A549 (cell line): ENCODE measurements at regions not wholly inside any gene's neighbourhood (a gene's known extent, or its start where the extent isn't known, plus 50 kb on each side); places are given as distances from the start of the nearest gene placed in this dataset.

Source experiments
- CHD2 ChIP-seq: fragments of 150-350 bp; IDR thresholded peaks from 2 replicates; pipeline ENCODE4 v1.6.1; 2014; ENCODE audit warnings: low read length; ENCODE audit not compliant: partially characterized antibody
- CHD4 ChIP-seq: fragments of 200-600 bp; sonication (generic); IDR thresholded peaks from 2 replicates; pipeline ENCODE4 v1.6.1; 2016; ENCODE audit warnings: antibody characterized with exemption, mild to moderate bottlenecking, borderline replicate concordance
- HDAC2 ChIP-seq: fragments of 200-600 bp; sonication (generic); IDR thresholded peaks from 2 replicates; pipeline ENCODE4 v1.6.1; 2016
- KDM5A ChIP-seq: fragments of 200-600 bp; sonication (generic); IDR thresholded peaks from 2 replicates; pipeline ENCODE4 v1.6.1; 2016; ENCODE audit warnings: antibody characterized with exemption, mild to moderate bottlenecking
- MAZ ChIP-seq: fragments of 150-350 bp; IDR thresholded peaks from 2 replicates; pipeline ENCODE4 v1.6.1; 2014; ENCODE audit warnings: antibody characterized with exemption, low read depth, low read length, borderline replicate concordance
- POLR2A ChIP-seq: IDR thresholded peaks from 2 replicates; pipeline ENCODE4 v1.6.1; 2012; ENCODE audit warnings: mild to moderate bottlenecking, low read length
- RARB ChIP-seq: fragments of 250-450 bp; sonication (Bioruptor Pico); IDR thresholded peaks from 2 replicates; pipeline ENCODE4 v1.8.0; 2021; ENCODE audit warnings: mild to moderate bottlenecking, moderate library complexity
- TF ChIP-seq, protein P1 (sequence below): fragments of >200 bp; sonication (Bioruptor Twin); formaldehyde crosslinking; IDR thresholded peaks from 3 replicates; pipeline ENCODE4 v1.5.1; 2016
- TF ChIP-seq, protein P2 (sequence below): fragments of 200-600 bp; sonication (generic); IDR thresholded peaks from 2 replicates; pipeline ENCODE4 v1.6.1; 2016; ENCODE audit warnings: antibody characterized with exemption, mild to moderate bottlenecking, moderate library complexity

DNA sequence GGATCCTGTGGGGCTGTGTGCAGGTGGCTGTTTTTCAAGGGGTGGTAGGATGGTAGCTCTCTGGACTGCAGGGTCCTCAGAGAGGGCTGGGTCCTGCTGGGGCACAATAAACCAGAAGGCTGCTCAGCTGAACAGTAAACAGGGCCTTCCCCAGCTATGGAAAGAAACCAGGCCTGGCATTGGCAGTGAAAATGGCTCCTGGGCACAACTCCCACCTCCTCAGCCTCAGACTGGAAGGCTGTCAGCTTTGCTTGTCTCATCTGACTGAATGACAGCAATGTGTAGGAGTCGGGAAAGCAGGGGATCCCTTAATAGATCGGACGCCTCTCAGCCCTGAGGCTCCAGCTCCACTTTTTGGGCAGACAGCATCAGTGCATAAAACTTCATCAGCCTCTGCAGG lies 59.8 kb upstream of the NLRP1 start:
- TF ChIP-seq KDM5A, result no peak
- TF ChIP-seq, protein P1, sequence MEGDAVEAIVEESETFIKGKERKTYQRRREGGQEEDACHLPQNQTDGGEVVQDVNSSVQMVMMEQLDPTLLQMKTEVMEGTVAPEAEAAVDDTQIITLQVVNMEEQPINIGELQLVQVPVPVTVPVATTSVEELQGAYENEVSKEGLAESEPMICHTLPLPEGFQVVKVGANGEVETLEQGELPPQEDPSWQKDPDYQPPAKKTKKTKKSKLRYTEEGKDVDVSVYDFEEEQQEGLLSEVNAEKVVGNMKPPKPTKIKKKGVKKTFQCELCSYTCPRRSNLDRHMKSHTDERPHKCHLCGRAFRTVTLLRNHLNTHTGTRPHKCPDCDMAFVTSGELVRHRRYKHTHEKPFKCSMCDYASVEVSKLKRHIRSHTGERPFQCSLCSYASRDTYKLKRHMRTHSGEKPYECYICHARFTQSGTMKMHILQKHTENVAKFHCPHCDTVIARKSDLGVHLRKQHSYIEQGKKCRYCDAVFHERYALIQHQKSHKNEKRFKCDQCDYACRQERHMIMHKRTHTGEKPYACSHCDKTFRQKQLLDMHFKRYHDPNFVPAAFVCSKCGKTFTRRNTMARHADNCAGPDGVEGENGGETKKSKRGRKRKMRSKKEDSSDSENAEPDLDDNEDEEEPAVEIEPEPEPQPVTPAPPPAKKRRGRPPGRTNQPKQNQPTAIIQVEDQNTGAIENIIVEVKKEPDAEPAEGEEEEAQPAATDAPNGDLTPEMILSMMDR, result no peak
- TF ChIP-seq, protein P2, sequence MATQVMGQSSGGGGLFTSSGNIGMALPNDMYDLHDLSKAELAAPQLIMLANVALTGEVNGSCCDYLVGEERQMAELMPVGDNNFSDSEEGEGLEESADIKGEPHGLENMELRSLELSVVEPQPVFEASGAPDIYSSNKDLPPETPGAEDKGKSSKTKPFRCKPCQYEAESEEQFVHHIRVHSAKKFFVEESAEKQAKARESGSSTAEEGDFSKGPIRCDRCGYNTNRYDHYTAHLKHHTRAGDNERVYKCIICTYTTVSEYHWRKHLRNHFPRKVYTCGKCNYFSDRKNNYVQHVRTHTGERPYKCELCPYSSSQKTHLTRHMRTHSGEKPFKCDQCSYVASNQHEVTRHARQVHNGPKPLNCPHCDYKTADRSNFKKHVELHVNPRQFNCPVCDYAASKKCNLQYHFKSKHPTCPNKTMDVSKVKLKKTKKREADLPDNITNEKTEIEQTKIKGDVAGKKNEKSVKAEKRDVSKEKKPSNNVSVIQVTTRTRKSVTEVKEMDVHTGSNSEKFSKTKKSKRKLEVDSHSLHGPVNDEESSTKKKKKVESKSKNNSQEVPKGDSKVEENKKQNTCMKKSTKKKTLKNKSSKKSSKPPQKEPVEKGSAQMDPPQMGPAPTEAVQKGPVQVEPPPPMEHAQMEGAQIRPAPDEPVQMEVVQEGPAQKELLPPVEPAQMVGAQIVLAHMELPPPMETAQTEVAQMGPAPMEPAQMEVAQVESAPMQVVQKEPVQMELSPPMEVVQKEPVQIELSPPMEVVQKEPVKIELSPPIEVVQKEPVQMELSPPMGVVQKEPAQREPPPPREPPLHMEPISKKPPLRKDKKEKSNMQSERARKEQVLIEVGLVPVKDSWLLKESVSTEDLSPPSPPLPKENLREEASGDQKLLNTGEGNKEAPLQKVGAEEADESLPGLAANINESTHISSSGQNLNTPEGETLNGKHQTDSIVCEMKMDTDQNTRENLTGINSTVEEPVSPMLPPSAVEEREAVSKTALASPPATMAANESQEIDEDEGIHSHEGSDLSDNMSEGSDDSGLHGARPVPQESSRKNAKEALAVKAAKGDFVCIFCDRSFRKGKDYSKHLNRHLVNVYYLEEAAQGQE, result no peak
- TF ChIP-seq CHD4, result no peak
- no peak for TF ChIP-seq CHD2
- no peak for TF ChIP-seq RARB (CRISPR knock-in tag)
- no peak for TF ChIP-seq POLR2A
- TF ChIP-seq HDAC2, result no peak
- TF ChIP-seq MAZ, result no peak
